ENCODE measurements at regions not wholly inside any gene's neighbourhood (a gene's known extent, or its start where the extent isn't known, plus 50 kb on each side); places are given as distances from the start of the nearest gene placed in this dataset.

DNA sequence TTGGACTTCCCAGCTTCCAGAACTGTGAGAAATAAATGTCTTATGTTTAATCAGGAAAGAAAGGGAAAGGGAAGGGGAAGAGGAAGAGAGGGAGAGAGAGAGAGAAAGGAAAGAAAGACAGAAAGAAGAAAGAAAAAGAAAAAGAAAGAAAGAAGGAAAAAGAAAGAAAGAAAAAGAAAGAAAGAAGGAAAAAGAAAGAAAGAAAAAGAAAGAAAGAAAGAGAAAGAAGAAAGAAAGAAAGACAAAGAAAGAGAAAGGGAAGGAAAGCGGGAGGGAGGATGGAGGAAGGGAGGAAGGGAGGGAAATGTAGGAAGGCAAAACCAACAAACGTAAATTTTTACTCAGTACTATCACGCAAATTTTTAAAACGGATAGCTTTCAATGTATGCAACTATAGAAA lies 2281.8 kb downstream of the LRRC4C start:
- no peak for ATAC-seq
- 90 to 95% (median 94%) methylated on average over 4 of the region's 4 CpGs for WGBS, 3 donors
- no peak overlapping the region for H3K27ac ChIP-seq
- H3K27me3 ChIP-seq (ENCODE audit: insufficient read depth in 3 of 3, low read length in 2 of 3) = no peaks in the 10 kb centered on the region
- intact Hi-C loops (cut with DNase I) = no loop called here
- H3K9me3 ChIP-seq = no peaks in the 10 kb centered on the region
- H3K36me3 ChIP-seq (ENCODE audit: insufficient read depth in 1 of 2, low read depth in 1 of 2) = no peaks in the 10 kb centered on the region
- no peak overlapping the region for H3K4me3 ChIP-seq
- TF ChIP-seq, protein P1, sequence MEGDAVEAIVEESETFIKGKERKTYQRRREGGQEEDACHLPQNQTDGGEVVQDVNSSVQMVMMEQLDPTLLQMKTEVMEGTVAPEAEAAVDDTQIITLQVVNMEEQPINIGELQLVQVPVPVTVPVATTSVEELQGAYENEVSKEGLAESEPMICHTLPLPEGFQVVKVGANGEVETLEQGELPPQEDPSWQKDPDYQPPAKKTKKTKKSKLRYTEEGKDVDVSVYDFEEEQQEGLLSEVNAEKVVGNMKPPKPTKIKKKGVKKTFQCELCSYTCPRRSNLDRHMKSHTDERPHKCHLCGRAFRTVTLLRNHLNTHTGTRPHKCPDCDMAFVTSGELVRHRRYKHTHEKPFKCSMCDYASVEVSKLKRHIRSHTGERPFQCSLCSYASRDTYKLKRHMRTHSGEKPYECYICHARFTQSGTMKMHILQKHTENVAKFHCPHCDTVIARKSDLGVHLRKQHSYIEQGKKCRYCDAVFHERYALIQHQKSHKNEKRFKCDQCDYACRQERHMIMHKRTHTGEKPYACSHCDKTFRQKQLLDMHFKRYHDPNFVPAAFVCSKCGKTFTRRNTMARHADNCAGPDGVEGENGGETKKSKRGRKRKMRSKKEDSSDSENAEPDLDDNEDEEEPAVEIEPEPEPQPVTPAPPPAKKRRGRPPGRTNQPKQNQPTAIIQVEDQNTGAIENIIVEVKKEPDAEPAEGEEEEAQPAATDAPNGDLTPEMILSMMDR (IDR thresholded peaks at IDR 0.05) = no peak
- DNase-seq = no peak
- H3K4me1 ChIP-seq = no peaks in the 10 kb centered on the region

DNA sequence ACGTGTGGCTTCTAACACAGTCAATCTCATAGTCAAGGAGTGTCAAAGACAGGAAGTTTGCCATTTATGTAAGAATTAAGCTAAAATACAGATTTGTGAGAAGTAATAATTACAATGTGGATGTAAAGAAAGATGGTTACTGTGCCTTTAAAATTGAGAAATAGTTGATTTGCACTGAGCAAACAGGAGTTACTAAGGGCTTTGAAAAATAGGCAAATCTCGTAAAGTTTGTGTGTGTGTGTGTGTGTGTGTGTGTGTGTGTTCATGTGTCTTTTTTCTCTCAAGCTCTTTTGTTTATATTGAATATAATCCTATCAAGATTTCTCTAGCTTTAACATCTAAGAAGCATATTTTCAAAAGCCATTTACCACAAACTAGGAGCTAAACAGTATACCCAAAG lies 2284.5 kb downstream of the LRRC4C start:
- DNase-seq = no peak
- no peaks in the 10 kb centered on the region for H3K27me3 ChIP-seq (ENCODE audit: insufficient read depth in 3 of 3, low read length in 2 of 3)
- intact Hi-C loops (cut with DNase I) = no loop called here
- H3K4me3 ChIP-seq = no peak overlapping the region
- H3K9me3 ChIP-seq = no peaks in the 10 kb centered on the region
- TF ChIP-seq, protein P1 (IDR thresholded peaks at IDR 0.05) = no peak
- no peak for ATAC-seq
- H3K4me1 ChIP-seq = no peaks in the 10 kb centered on the region
- H3K27ac ChIP-seq = no peak overlapping the region
- 48 to 56% (median 50%) methylated on average over 2 of the region's 2 CpGs for WGBS, 3 donors
- no peaks in the 10 kb centered on the region for H3K36me3 ChIP-seq (ENCODE audit: insufficient read depth in 1 of 2, low read depth in 1 of 2)

DNA sequence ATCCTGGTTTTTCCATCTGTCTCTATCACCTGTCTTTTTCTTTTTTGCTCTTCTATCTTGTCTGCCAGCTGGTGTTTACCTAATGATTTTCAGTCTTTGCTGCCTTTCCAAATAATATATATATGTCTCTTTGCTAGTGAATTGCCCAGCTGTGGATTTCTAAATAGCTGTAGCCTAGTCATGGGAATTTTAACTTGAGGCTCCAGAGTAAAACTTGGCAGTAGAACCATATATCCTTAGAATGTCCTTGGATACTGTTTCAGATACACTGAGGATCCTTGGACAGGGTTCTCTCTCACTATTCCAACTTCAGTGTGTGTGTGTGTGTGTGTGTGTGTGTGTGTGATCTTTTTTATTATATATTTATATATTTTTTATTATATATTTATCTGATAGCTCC lies 2285.3 kb downstream of the LRRC4C start:
- Histone ChIP-seq H3K4me3 (no peak overlapping the region), H3K9me3 (no peaks in the 10 kb centered on the region), H3K27ac (no peak overlapping the region), H3K36me3 (ENCODE audit: insufficient read depth in 1 of 2, low read depth in 1 of 2) (no peaks in the 10 kb centered on the region), H3K27me3 (ENCODE audit: insufficient read depth in 3 of 3, low read length in 2 of 3) (no peaks in the 10 kb centered on the region), H3K4me1 (no peaks in the 10 kb centered on the region)
- ATAC-seq = no peak
- TF ChIP-seq, protein P1 (IDR thresholded peaks at IDR 0.05) = no peak
- intact Hi-C loops (cut with DNase I) = no loop called here
- DNase-seq = no peak

DNA sequence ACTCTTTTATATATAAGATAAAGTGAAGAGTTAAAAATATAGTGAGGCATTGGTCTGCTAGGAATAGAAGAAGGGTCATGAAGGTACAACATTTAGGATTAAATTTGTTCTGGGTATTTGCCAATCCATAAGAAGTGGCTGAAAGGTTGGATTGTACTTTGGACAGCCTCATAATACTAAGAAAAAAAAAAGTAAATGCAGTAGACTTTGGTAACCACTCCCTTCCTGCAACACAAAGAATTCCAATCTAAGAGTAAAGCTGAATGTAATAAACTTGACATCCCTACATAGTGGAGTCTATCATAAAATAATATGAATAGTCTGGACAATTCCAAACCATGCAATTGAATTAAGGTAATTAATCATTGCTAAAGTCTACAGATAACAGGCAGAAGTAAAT lies 2294.4 kb downstream of the LRRC4C start:
- ATAC-seq = no peak
- Histone ChIP-seq H3K9me3 (no peaks in the 10 kb centered on the region), H3K27me3 (ENCODE audit: insufficient read depth in 3 of 3, low read length in 2 of 3) (no peaks in the 10 kb centered on the region), H3K27ac (no peak overlapping the region), H3K4me3 (no peak overlapping the region), H3K4me1 (no peaks in the 10 kb centered on the region), H3K36me3 (ENCODE audit: insufficient read depth in 1 of 2, low read depth in 1 of 2) (no peaks in the 10 kb centered on the region)
- intact Hi-C loops (cut with DNase I) = no loop called here
- no peak for DNase-seq
- TF ChIP-seq, protein P1 (IDR thresholded peaks at IDR 0.05) = no peak

DNA sequence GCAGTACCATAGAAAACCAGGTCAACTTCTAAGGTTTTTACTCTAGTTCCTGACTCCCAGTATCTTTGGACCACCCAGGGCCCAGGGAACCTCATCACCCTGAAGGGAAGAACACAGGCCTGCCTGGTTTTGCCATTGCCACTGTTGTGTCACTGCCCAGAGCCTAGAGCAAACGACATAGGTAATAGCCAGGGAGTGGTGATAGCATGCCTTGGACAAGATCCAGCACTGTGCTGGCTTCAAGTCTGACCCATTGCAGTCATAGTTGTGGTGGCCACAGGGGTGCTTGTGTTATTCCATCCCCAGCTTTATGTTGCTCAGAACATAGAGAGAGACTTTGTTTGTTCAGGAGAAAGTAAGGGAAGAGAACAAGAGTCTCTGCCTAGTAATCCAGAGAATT lies 2310.2 kb downstream of the LRRC4C start:
- H3K27ac ChIP-seq = no peak overlapping the region
- no peaks in the 10 kb centered on the region for H3K4me1 ChIP-seq
- H3K36me3 ChIP-seq (ENCODE audit: insufficient read depth in 1 of 2, low read depth in 1 of 2) = no peaks in the 10 kb centered on the region
- DNase-seq = no peak
- intact Hi-C loops (cut with DNase I) = no loop called here
- TF ChIP-seq, protein P1 (IDR thresholded peaks at IDR 0.05) = no peak
- H3K9me3 ChIP-seq = no peaks in the 10 kb centered on the region
- H3K27me3 ChIP-seq (ENCODE audit: insufficient read depth in 3 of 3, low read length in 2 of 3) = no peaks in the 10 kb centered on the region
- WGBS, 3 donors = 33 to 38% (median 36%) methylated on average over 1 of the region's 1 CpG
- ATAC-seq = no peak
- no peak overlapping the region for H3K4me3 ChIP-seq

Data from psoas muscle (tissue), 7 donors.